ENCODE measurements at regions not wholly inside any gene's neighbourhood (a gene's known extent, or its start where the extent isn't known, plus 50 kb on each side); places are given as distances from the start of the nearest gene placed in this dataset.

DNA sequence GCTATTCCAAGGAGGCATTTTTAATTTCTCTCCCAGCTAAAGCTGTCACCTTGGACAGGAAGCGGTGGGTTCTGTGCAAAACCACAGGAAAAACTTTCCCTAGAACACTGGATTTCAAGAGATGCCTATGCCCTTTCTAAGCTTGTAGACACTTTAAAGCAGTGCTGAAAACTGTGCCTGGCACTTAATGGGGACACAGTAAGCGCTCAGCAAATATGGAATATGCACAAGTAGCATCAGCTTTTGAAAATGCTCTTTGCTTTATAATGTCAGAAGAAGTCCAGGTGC, 50.9 kb upstream of the TARBP1 start:
- DNase-seq = no peak
- H3K36me3 Mint-ChIP-seq (ENCODE audit: insufficient read depth) = no peaks in the 10 kb centered on the region
- no peaks in the 10 kb centered on the region for H3K9me3 Mint-ChIP-seq
- H3K4me3 Mint-ChIP-seq = no peak overlapping the region
- ATAC-seq = no peak
- H3K4me1 Mint-ChIP-seq (ENCODE audit: low read depth) = peaks cover 6% of the 10 kb centered on the region
- peaks cover 6% of the 10 kb centered on the region for H3K27me3 Mint-ChIP-seq (ENCODE audit: low read depth)

DNA sequence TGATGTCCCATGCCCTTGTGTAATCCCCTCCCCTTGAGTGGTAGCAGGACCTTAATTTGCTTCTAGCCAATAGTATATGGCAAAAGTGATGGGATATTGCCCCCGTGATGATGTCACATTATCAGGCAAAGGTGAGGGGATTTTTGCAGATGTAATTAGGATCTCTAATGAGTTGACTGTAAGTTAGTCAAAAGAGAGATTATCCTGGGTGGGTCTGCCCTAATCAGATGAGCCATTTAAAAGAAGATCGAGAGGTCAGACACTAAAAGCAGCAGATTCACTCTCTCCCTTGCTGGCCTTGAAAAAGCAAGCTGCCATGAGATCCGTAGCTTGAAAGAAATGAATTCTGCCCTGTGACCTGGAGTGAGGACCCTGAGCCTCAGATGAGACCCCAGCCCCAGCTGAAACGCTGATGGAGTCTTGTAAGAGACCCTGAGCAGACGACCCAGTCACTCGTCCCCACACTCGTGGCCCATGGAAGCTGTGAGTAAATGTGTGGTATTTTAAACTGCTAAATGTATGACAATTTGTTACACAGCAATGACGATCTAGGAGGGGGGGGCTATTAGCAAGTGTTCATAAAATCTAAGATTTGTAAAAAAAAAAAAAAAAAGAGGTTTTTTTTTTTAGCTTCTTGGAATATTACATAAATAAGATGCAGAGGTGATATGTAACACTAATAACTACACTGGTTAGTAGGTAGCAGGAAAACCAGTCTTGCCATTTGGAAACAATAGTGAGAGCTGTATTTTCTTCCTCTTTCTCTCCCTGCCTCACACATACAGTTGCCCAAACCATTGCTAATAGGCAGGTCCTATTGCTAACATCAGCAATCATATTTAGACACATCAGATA, 50.3 kb upstream of the TARBP1 start:
- Mint-ChIP-seq H3K4me1 (ENCODE audit: low read depth) (peaks cover 6% of the 10 kb centered on the region), H3K27me3 (ENCODE audit: low read depth) (peaks cover 6% of the 10 kb centered on the region), H3K36me3 (ENCODE audit: insufficient read depth) (no peaks in the 10 kb centered on the region), H3K9me3 (no peaks in the 10 kb centered on the region), H3K4me3 (no peak overlapping the region)
- ATAC-seq = no peak
- no peak for DNase-seq
